Panc1 (cell line): ENCODE measurements at regions not wholly inside any gene's neighbourhood (a gene's known extent, or its start where the extent isn't known, plus 50 kb on each side); places are given as distances from the start of the nearest gene placed in this dataset.

Experiments used
- CTCF ChIP-seq: fragments of 450-650 bp; IDR thresholded peaks from 2 replicates; pipeline ENCODE4 v1.5.1; 2017; ENCODE audit warnings: mild to moderate bottlenecking
- POLR2AphosphoS5 ChIP-seq: IDR thresholded peaks from 2 replicates; pipeline ENCODE4 v1.6.1; 2012; ENCODE audit warnings: mild to moderate bottlenecking, low read depth, low read length, moderate library complexity
- SIN3A ChIP-seq: IDR thresholded peaks from 2 replicates; pipeline ENCODE4 v1.6.1; 2012; ENCODE audit warnings: low read depth, mild to moderate bottlenecking, low read length, moderate library complexity, borderline replicate concordance; ENCODE audit not compliant: insufficient read depth
- TF ChIP-seq, protein P1 (sequence below), 2 experiments: IDR thresholded peaks; 2 replicates each; pipeline ENCODE4 v1.6.1; 2011 to 2012; ENCODE audit warnings: low read depth in 2 of 2, control low read depth in 1 of 2, low read length in 1 of 2, mild to moderate bottlenecking in 1 of 2, moderate library complexity in 1 of 2; ENCODE audit not compliant: insufficient read depth in 1 of 2

GRCh38 chr9:87263291-87263690 lies 234.4 kb upstream of the DAPK1 start:
- TF ChIP-seq CTCF: no peak
- no peak for TF ChIP-seq SIN3A
- TF ChIP-seq, protein P1, sequence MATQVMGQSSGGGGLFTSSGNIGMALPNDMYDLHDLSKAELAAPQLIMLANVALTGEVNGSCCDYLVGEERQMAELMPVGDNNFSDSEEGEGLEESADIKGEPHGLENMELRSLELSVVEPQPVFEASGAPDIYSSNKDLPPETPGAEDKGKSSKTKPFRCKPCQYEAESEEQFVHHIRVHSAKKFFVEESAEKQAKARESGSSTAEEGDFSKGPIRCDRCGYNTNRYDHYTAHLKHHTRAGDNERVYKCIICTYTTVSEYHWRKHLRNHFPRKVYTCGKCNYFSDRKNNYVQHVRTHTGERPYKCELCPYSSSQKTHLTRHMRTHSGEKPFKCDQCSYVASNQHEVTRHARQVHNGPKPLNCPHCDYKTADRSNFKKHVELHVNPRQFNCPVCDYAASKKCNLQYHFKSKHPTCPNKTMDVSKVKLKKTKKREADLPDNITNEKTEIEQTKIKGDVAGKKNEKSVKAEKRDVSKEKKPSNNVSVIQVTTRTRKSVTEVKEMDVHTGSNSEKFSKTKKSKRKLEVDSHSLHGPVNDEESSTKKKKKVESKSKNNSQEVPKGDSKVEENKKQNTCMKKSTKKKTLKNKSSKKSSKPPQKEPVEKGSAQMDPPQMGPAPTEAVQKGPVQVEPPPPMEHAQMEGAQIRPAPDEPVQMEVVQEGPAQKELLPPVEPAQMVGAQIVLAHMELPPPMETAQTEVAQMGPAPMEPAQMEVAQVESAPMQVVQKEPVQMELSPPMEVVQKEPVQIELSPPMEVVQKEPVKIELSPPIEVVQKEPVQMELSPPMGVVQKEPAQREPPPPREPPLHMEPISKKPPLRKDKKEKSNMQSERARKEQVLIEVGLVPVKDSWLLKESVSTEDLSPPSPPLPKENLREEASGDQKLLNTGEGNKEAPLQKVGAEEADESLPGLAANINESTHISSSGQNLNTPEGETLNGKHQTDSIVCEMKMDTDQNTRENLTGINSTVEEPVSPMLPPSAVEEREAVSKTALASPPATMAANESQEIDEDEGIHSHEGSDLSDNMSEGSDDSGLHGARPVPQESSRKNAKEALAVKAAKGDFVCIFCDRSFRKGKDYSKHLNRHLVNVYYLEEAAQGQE (IDR thresholded peaks at IDR 0.05; ENCODE audit: insufficient read depth in 1 of 2, low read depth in 2 of 2, low read length in 1 of 2): no peak
- TF ChIP-seq POLR2AphosphoS5: no peak
